Natural killer cell (primary cell): ENCODE measurements at regions not wholly inside any gene's neighbourhood (a gene's known extent, or its start where the extent isn't known, plus 50 kb on each side); places are given as distances from the start of the nearest gene placed in this dataset.

Source experiments
- ATAC-seq, 3 donors: fragments of 150-1000 bp in 2 of 3; fragments of 200-7000 bp in 1 of 3; cut with Tn5 transposase; 1 replicate in 1 of 3; 2 replicates in 2 of 3; pipeline ENCODE4 v1.10.0; 2021; ENCODE audit warnings: mild to moderate bottlenecking in 2 of 3, moderate library complexity in 2 of 3
- DNase-seq, 2 donors: peaks; one replicate each; pipeline versions ENCODE4 v3.0.0 to v3.0.0-alpha.2; 2013 to 2021; ENCODE audit warnings: mixed read lengths in 1 of 2
- H3K27ac ChIP-seq: one replicate; pipeline ENCODE4 v1.5.1; 2013; ENCODE audit warnings: mild to moderate bottlenecking, low read length
- H3K27me3 ChIP-seq: one replicate; pipeline ENCODE4 v1.6.1; 2013; ENCODE audit warnings: low read length; ENCODE audit not compliant: control insufficient read depth, insufficient read depth
- H3K36me3 ChIP-seq: one replicate; pipeline ENCODE4 v1.6.1; 2013; ENCODE audit warnings: low read length; ENCODE audit not compliant: control insufficient read depth, insufficient read depth
- H3K4me1 ChIP-seq: one replicate; pipeline ENCODE4 v1.6.1; 2013; ENCODE audit warnings: low read length; ENCODE audit not compliant: control insufficient read depth, insufficient read depth
- H3K4me3 ChIP-seq: one replicate; pipeline ENCODE4 v1.5.1; 2013; ENCODE audit warnings: low read length
- H3K9me3 ChIP-seq: one replicate; pipeline ENCODE4 v1.6.1; 2013; ENCODE audit warnings: low read length; ENCODE audit not compliant: control insufficient read depth, insufficient read depth
- H3K27ac Mint-ChIP-seq, 2 donors: one replicate each; pipeline ENCODE4 v1.8.0; 2022; ENCODE audit warnings: mild to moderate bottlenecking in 2 of 2, mixed read lengths in 2 of 2, moderate library complexity in 1 of 2
- H3K27me3 Mint-ChIP-seq, 2 donors: one replicate each; pipeline ENCODE4 v1.8.0; 2022; ENCODE audit warnings: low read depth in 2 of 2, mixed read lengths in 2 of 2
- H3K36me3 Mint-ChIP-seq: one replicate; pipeline ENCODE4 v1.8.0; 2022; ENCODE audit warnings: mixed read lengths
- H3K4me1 Mint-ChIP-seq, 2 donors: one replicate each; pipeline ENCODE4 v1.8.0; 2022; ENCODE audit warnings: mixed read lengths in 2 of 2
- H3K4me3 Mint-ChIP-seq: one replicate; pipeline ENCODE4 v1.8.0; 2022; ENCODE audit warnings: mild to moderate bottlenecking, moderate library complexity, mixed read lengths
- H3K9me3 Mint-ChIP-seq, 2 donors: one replicate each; pipeline ENCODE4 v1.8.0; 2022; ENCODE audit warnings: mixed read lengths in 2 of 2
- WGBS: methylation state at CpG from one replicate; pipeline ENCODE4 v1.1.7; 2013; ENCODE audit warnings: missing lambda C conversion rate; ENCODE audit not compliant: insufficient coverage; 5-methylcytosine and 5-hydroxymethylcytosine counted together
- intact Hi-C: fragments of 100-400 bp; cut with micrococcal nuclease; formaldehyde crosslinking; loops from one replicate; pipeline ENCODE4 v1.14.2; 2022
- TF ChIP-seq, protein P1 (sequence below): fragments of 200-600 bp; IDR thresholded peaks from one replicate; pipeline ENCODE4 v1.8.0; 2022; ENCODE audit warnings: antibody characterized with exemption

DNA sequence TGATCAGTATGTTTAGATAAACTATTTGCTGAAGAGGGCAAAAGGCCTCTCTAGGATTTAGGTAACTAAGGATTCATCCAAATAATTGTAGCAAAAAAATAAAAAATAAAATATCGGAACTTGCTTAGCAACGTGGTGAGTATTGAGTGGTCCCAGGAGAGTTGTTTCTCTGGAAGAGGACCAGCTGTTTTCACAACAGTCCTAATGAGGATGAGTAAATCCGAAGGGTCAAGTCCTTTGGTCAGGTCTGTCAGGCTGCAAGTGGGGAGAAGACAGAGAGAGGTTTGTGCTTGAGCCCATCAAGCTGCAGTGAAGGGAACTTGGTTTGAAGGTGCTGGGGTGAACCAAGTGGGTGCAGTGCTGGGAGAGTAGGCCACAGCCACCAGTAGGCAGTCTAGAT lies 539.2 kb downstream of the SLC4A3 start:
- Histone ChIP-seq H3K9me3 (no peaks in the 10 kb centered on the region), H3K4me3 (no peak overlapping the region), H3K36me3 (no peaks in the 10 kb centered on the region), H3K27me3 (no peaks in the 10 kb centered on the region), H3K4me1 (no peaks in the 10 kb centered on the region), H3K27ac (no peak overlapping the region)
- Mint-ChIP-seq H3K4me3 (no peak overlapping the region), H3K36me3 (no peaks in the 10 kb centered on the region), H3K27ac (no peak overlapping the region), H3K4me1 (no peaks in the 10 kb centered on the region), H3K27me3 (no peaks in the 10 kb centered on the region), H3K9me3 (peaks cover 0 to 2% of the 10 kb centered on the region in 2 donors)
- ATAC-seq (no peak), DNase-seq (no peak)
- intact Hi-C loops = no loop called here
- TF ChIP-seq, protein P1, sequence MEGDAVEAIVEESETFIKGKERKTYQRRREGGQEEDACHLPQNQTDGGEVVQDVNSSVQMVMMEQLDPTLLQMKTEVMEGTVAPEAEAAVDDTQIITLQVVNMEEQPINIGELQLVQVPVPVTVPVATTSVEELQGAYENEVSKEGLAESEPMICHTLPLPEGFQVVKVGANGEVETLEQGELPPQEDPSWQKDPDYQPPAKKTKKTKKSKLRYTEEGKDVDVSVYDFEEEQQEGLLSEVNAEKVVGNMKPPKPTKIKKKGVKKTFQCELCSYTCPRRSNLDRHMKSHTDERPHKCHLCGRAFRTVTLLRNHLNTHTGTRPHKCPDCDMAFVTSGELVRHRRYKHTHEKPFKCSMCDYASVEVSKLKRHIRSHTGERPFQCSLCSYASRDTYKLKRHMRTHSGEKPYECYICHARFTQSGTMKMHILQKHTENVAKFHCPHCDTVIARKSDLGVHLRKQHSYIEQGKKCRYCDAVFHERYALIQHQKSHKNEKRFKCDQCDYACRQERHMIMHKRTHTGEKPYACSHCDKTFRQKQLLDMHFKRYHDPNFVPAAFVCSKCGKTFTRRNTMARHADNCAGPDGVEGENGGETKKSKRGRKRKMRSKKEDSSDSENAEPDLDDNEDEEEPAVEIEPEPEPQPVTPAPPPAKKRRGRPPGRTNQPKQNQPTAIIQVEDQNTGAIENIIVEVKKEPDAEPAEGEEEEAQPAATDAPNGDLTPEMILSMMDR = no peak
- 75% methylated on average over 3 of the region's 3 CpGs for WGBS

DNA sequence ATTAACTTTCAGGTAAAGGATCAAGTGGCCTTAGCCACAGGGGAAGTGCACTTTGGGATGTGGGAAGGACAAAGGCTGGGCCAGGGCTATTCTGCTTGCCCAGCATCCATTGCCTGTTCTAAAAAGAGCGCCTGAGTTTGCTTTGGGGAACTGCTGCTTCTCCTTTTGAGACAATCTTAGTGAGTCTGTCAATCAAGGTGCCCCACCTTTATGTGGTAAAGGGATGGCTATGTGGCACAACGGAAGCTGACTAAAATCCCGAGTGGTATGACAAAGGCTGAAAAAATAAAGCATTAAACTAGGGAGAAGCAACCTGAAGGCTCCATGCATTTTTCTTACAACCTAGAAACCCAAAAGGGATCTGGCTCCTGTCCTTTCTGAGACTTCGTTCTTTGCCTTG lies 540.5 kb downstream of the SLC4A3 start:
- Histone ChIP-seq H3K27ac (no peak overlapping the region), H3K27me3 (no peaks in the 10 kb centered on the region), H3K4me1 (no peaks in the 10 kb centered on the region), H3K9me3 (no peaks in the 10 kb centered on the region), H3K4me3 (no peak overlapping the region), H3K36me3 (no peaks in the 10 kb centered on the region)
- ATAC-seq (no peak), DNase-seq (no peak)
- H3K27me3 Mint-ChIP-seq = no peaks in the 10 kb centered on the region
- H3K4me3 Mint-ChIP-seq = no peak overlapping the region
- no peaks in the 10 kb centered on the region for H3K36me3 Mint-ChIP-seq
- H3K4me1 Mint-ChIP-seq = no peaks in the 10 kb centered on the region
- WGBS = 77% methylated on average over 3 of the region's 4 CpGs
- intact Hi-C loops = no loop called here
- H3K27ac Mint-ChIP-seq = no peak overlapping the region
- TF ChIP-seq, protein P1 = no peak
- peaks cover 0 to 2% of the 10 kb centered on the region in 2 donors for H3K9me3 Mint-ChIP-seq

DNA sequence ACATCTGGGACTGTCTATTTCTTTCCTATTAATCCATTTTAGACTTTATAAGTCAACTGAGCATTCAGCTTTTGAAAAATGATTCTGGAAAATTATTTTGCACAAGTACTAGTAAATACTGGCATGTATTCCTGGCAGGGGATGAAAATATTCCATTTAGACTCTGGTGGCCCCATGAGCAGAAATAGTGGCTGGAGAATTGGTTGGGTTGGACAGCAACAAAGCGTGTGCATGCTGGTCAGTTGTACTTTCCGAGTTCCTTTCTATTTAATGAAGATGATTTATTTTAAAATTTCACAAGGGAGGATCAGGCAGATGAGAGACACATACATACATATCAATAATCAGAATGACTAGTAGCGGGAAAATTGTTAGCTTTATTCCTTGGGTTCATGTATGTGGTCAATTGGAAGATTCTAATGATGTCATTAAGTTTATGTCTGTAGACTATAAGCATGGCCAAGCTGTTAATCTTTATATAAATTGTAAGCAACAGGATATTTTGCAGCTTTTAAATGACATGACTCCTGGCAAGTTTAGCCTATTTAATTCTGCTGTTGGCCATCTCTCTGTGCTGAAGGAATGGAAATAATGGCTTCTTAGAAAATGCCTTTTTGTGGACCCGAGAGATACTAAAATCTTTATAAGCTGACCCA lies 541.6 kb downstream of the SLC4A3 start:
- ATAC-seq (no peak), DNase-seq (no peak)
- H3K9me3 ChIP-seq = no peaks in the 10 kb centered on the region
- no peak overlapping the region for H3K4me3 ChIP-seq
- no peaks in the 10 kb centered on the region for H3K36me3 Mint-ChIP-seq
- TF ChIP-seq, protein P1 = no peak
- WGBS = 89% methylated on average over 2 of the region's 4 CpGs
- H3K4me1 ChIP-seq = no peaks in the 10 kb centered on the region
- no peak overlapping the region for H3K27ac Mint-ChIP-seq
- no peak overlapping the region for H3K27ac ChIP-seq
- H3K9me3 Mint-ChIP-seq = peaks cover 0 to 2% of the 10 kb centered on the region in 2 donors
- intact Hi-C loops = no loop called here
- no peaks in the 10 kb centered on the region for H3K27me3 ChIP-seq
- no peak overlapping the region for H3K4me3 Mint-ChIP-seq
- no peaks in the 10 kb centered on the region for H3K27me3 Mint-ChIP-seq
- no peaks in the 10 kb centered on the region for H3K4me1 Mint-ChIP-seq
- no peaks in the 10 kb centered on the region for H3K36me3 ChIP-seq

DNA sequence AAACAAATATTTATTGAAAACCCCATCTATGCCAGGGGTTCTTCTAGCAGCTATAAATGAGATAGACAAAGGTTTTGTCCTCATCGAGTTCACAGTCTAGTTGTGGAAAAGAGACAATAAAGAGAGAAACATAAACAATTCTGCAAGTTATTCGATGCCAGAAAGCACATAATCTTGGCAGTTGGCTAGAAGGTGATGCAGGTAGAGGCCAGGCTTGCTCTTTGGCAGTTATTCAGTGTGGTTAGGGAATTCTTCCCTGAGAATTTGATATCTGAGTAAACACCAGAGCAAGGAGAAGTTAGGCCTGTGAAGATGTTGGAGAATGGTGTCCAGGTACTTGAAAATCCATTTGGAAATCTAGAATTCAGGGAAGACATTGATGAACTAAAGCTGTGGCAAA lies 547.4 kb downstream of the SLC4A3 start:
- intact Hi-C loops = no loop called here
- no peaks in the 10 kb centered on the region for H3K27me3 ChIP-seq
- ATAC-seq (no peak), DNase-seq (no peak)
- no peaks in the 10 kb centered on the region for H3K36me3 ChIP-seq
- no peak overlapping the region for H3K27ac ChIP-seq
- Mint-ChIP-seq H3K27me3 (no peaks in the 10 kb centered on the region), H3K9me3 (peaks cover 4 to 7% of the 10 kb centered on the region in 2 donors), H3K36me3 (no peaks in the 10 kb centered on the region), H3K4me1 (no peaks in the 10 kb centered on the region), H3K4me3 (no peak overlapping the region), H3K27ac (no peak overlapping the region)
- no peaks in the 10 kb centered on the region for H3K4me1 ChIP-seq
- no peaks in the 10 kb centered on the region for H3K9me3 ChIP-seq
- no peak overlapping the region for H3K4me3 ChIP-seq
- TF ChIP-seq, protein P1 = no peak
- WGBS = 62% methylated on average over 2 of the region's 2 CpGs
